Mucosa of descending colon (tissue), 3 donors: ENCODE measurements at regions not wholly inside any gene's neighbourhood (a gene's known extent, or its start where the extent isn't known, plus 50 kb on each side); places are given as distances from the start of the nearest gene placed in this dataset.
A peak's percentile ranks its signal among the peaks of the same experiment; 100 is the strongest.
"Not testable (repeated sequence)": the region's sequence is repeated elsewhere in the genome, so short reads cannot be mapped to it uniquely, and the experiment has no call there.

Experiments
- ATAC-seq: fragments of 200-7000 bp; cut with Tn5 transposase; one replicate; pipeline ENCODE4 v1.9.1; 2020; ENCODE audit warnings: mild to moderate bottlenecking, moderate library complexity
- DNase-seq, 3 donors: peaks; one replicate each; pipeline ENCODE4 v3.0.0-alpha.2; 2020
- H3K36me3 ChIP-seq: fragments of 200-600 bp; one replicate; pipeline ENCODE4 v1.8.0; 2021; ENCODE audit warnings: low read depth, mild to moderate bottlenecking
- H3K4me1 ChIP-seq: fragments of 200-600 bp; one replicate; pipeline ENCODE4 v1.8.0; 2021; ENCODE audit warnings: low read depth, mild to moderate bottlenecking
- H3K4me3 ChIP-seq: fragments of 200-600 bp; one replicate; pipeline ENCODE4 v1.8.0; 2021; ENCODE audit warnings: mild to moderate bottlenecking
- H3K9me3 ChIP-seq: fragments of 200-600 bp; one replicate; pipeline ENCODE4 v1.8.0; 2021; ENCODE audit warnings: mild to moderate bottlenecking
- intact Hi-C, 2 donors: fragments of 100-400 bp; cut with DNase I in 1 of 2; cut with micrococcal nuclease in 1 of 2; formaldehyde crosslinking; loops; one replicate each; pipeline versions ENCODE4 v1.11.0 to v1.11.1; 2022; cut with DNase I, micrococcal nuclease
- TF ChIP-seq, protein P1 (sequence below): fragments of 200-600 bp; IDR thresholded peaks from one replicate; pipeline ENCODE4 v1.8.0; 2022; ENCODE audit warnings: antibody characterized with exemption, mild to moderate bottlenecking
- donor health status: DM: no; HTN: no; CAD: no; lungs with moderate emphysema.
- donor health status: DM: no; HTN: no; CAD: no.
- donor health status: DM: no; HTN: yes; CAD: no.

DNA sequence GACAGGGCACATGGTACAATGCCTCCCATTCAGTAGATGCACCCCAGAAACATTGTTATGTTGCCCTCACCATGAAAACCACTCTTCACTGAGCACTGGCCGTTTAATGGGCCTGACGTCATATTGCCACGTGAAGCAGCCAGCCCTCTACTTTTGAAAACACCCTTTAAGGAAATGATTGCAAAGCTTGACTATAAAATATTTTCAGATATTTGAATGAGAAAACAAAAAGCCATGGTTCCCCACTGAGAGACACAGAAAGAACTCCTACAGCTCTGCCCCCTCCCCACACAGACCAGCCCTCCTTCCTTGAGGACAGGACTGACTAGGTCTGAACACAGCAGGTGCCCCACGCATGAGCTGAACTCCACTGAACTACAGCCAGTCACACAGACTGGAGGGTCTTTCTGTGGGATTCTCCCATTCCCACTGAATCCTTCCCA lies 349.1 kb downstream of the ANAPC1 start:
- peak; percentile 56 for ATAC-seq

DNA sequence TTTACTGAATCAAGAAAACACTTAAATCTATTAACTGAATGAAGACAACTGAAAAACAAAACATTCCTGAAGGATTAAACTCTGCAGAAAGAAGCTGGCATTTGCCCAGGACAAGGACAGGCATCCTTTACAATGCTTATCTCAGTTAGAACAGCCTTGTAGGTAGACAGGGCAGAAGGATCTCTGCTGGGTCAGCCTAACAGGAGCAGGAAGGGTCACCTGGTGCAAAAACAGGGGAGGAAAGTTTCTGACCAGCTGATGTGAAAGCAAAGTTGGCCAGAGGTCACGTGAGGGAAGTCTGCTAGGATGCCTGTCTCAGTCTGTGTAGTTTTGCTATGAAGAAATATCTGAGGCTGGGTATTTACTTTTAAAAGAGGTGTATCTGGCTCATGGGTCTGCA lies 348.6 kb downstream of the ANAPC1 start:
- Histone ChIP-seq H3K4me1 (peaks cover 6% of the 10 kb centered on the region), H3K36me3 (no peaks in the 10 kb centered on the region), H3K4me3 (no peak overlapping the region), H3K9me3 (no peaks in the 10 kb centered on the region)
- DNase-seq (peak in 1 of 3 donors; percentile 27), ATAC-seq (peak; percentile 10)
- TF ChIP-seq, protein P1, sequence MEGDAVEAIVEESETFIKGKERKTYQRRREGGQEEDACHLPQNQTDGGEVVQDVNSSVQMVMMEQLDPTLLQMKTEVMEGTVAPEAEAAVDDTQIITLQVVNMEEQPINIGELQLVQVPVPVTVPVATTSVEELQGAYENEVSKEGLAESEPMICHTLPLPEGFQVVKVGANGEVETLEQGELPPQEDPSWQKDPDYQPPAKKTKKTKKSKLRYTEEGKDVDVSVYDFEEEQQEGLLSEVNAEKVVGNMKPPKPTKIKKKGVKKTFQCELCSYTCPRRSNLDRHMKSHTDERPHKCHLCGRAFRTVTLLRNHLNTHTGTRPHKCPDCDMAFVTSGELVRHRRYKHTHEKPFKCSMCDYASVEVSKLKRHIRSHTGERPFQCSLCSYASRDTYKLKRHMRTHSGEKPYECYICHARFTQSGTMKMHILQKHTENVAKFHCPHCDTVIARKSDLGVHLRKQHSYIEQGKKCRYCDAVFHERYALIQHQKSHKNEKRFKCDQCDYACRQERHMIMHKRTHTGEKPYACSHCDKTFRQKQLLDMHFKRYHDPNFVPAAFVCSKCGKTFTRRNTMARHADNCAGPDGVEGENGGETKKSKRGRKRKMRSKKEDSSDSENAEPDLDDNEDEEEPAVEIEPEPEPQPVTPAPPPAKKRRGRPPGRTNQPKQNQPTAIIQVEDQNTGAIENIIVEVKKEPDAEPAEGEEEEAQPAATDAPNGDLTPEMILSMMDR: no peak
- intact Hi-C loops: no loop called here

More for the DNA sequence above, 349.1 kb downstream of the ANAPC1 start:
- no peaks in the 10 kb centered on the region for H3K36me3 ChIP-seq
- no peaks in the 10 kb centered on the region for H3K9me3 ChIP-seq
- peaks cover 6% of the 10 kb centered on the region for H3K4me1 ChIP-seq
- no peak overlapping the region for H3K4me3 ChIP-seq
- peak in 2 of 3 donors; percentile 36 to 54 for DNase-seq
- TF ChIP-seq, protein P1: no peak
- intact Hi-C loops: no loop called here

DNA sequence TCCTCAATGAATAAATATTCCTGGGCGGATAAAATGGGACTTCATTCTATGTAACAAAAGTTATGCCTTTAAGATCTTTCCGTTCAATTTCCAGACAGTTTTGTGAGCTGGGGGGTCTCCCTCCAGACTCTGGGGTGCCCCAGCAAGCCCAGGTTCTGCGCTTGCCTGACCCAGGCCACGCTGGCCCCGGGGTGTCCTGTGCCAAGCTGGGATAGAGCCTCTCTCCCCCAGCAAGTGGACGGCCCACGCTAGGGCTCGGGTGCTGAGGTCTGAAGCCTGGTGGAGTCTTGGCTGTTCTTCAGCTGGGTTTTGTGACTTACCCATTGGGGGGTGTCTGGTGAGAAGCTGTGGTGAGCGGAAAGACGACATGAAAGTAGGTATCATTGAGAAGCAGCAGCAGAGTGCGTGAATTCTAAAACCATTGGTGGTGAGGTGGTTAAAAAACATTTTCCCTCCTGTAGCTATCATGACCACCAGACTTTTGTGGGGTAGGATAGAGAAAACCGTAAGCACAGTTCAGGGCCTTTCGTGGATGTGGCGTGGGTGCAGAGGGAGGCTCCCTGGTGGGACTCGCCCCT lies 346.8 kb downstream of the ANAPC1 start:
- no peaks in the 10 kb centered on the region for H3K9me3 ChIP-seq
- no peak for ATAC-seq
- intact Hi-C loops: no loop called here
- TF ChIP-seq, protein P1: no peak
- H3K4me3 ChIP-seq: no peak overlapping the region
- H3K4me1 ChIP-seq: peaks cover 6% of the 10 kb centered on the region
- no peak for DNase-seq
- no peaks in the 10 kb centered on the region for H3K36me3 ChIP-seq

DNA sequence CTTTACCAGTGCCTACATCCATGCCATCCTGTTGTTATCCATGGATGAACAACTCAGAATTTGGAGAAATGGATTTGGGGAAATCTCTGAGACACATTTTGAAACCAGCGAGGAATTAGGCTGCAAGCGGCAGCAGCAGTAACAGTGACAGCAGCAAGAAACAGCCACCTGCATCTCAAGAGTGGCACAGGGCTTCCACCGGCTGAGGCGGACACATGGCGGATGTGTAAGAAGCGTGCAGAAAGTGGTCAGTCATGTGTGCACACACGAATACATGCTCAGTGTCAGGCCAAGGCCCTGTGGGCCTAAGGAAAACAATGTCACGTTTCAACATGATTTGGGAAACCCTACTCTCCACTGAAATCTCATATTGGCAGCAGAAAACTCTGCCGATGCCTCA lies 344.0 kb downstream of the ANAPC1 start:
- H3K4me1 ChIP-seq, H3K4me3 ChIP-seq, ATAC-seq, H3K36me3 ChIP-seq, intact Hi-C loops, DNase-seq, H3K9me3 ChIP-seq: not testable (repeated sequence)

DNA sequence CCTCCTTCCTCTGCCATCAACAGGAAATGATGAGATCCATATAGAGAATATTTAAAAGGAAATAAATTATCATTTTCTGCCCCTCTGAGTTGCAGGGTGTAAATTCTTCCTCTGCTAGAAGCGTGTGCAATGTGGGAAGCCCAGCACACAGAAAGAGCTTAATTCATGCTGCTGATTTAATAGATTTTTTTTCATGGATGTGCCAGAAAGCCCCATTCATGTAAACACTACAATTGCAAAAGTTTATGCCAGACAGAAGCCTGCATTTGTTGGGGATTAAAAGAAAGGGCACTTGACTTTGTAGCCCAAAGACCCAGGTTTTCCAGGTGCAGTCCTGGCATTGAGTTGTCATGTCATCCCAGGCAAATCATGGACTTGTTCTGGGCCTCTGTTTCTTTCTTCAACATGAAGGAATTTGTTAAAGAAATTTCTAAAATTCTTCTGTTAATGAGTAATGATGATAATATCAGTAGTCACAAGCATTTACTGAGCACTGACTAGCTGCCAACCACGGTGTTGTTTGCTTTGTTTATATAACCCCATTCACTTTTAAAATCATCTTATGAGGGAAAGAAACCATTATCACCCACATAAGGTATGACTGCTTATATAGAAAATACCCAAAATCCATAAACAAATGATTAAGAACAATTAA lies 341.7 kb downstream of the ANAPC1 start:
- ATAC-seq, DNase-seq, H3K4me3 ChIP-seq, H3K36me3 ChIP-seq, H3K9me3 ChIP-seq, intact Hi-C loops, H3K4me1 ChIP-seq: not testable (repeated sequence)

DNA sequence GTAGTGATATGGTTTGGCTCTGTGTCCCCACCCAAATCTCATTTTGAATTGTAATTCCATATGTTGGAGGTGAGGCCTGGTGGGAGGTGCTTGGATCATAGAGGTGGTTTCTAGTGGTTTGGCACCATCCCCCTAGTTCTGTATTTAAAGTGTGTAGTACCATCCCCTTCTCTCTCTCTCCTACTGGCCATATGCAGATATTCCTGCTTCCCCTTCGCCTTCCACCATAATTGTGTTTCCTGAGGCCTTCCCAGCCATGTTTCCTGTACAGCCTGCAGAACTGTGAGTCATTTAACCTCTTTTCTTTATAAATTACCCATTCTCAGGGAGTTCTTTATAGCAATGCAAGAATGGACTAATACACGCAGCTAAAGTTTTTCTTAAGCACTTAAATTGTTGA lies 340.0 kb downstream of the ANAPC1 start:
- ATAC-seq, H3K9me3 ChIP-seq, H3K4me3 ChIP-seq, H3K4me1 ChIP-seq, intact Hi-C loops, H3K36me3 ChIP-seq, DNase-seq: not testable (repeated sequence)

DNA sequence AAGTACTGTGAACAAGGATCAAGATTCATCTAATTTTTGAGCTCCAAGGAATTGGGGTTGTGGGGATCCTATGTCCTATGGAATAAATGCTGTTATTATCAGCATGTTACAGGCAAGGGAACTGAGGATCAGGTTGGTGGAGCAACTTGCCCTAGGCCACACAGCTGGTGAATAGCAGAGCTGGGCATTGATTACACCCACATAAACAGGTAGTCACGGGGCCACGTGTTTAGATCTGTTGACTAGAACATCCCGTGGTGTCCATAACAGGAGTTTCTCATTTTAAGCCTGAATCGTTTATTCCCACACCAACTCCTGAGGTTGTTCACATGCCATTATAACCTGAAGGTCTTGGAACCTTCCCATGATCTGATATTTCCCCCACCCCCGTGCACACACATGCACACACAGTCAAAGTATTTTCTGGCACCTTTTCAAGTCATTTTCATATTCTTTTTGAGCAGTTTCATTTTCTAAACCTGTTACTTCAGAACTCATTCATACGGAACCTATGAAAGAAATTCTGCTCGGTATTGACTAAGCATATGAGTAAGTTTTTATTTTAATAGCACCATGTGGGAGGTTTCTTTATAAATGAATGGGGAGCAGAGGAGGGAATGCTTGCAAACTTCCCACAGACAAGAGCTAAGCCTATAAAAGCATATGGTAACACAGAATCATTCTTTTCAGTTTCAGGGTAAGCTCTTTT lies 338.1 kb downstream of the ANAPC1 start:
- intact Hi-C loops, H3K9me3 ChIP-seq, ATAC-seq, DNase-seq, H3K4me1 ChIP-seq, H3K4me3 ChIP-seq, H3K36me3 ChIP-seq: not testable (repeated sequence)

DNA sequence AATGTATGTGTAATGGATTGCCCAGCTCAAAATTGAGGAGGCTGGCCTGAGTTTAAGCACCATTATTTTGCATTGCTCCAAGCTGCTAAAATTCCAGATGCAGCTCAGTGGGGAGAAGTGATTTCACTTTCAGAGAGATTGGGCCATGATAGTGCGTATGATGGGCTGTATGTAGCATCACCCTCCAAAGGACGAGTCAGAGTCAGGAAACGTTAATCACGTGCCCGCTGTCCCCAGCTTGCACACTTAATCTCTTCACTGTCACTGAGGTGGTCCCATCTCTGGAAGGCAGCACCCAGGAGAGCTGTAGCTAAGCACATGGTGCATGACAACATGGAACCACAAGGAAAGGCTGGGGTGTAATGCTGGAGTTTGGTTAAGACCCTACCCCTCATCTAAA lies 337.4 kb downstream of the ANAPC1 start:
- H3K36me3 ChIP-seq, H3K4me3 ChIP-seq, DNase-seq, H3K9me3 ChIP-seq, ATAC-seq, H3K4me1 ChIP-seq, intact Hi-C loops: not testable (repeated sequence)

DNA sequence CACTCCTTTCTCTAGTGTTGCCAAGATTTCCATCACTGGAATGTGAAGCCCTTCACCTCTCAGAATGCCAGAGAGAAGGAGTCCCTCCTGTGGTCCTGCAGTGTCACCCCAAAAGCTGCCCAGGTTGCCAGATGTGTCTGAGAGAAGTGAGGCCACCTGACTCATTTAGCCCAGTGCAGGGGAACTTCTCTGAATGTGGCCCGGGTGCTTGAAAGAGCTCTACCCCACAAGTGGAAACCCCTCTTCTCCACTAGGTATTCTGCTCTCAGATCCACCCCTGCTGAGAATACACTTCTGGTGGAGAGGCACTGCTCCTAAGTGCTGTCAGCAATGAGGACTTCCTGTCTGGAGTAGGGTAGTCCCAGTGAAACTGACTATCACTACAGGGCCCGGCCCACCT lies 334.8 kb downstream of the ANAPC1 start:
- H3K9me3 ChIP-seq, H3K4me3 ChIP-seq, ATAC-seq, H3K4me1 ChIP-seq, H3K36me3 ChIP-seq, intact Hi-C loops, DNase-seq: not testable (repeated sequence)

DNA sequence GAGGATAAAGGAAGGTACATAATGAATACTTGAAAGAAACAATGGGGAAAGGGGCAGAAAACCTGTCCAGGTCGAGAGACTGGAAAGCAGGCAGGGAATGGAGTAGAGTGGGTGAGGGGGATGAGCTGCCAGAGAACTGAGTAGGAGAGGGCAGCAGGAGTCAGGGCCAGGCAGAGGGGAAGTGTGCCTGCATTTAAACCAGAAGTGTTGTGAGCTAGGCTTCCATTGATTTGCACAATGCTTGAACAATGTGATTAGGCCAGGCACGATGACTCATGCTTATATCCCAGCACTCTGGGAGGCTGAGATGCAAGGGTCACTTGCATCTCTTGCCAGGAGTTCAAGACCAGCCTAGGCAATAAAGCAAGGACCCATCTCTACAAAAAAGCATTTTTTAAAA lies 332.6 kb downstream of the ANAPC1 start:
- DNase-seq, H3K4me1 ChIP-seq, H3K9me3 ChIP-seq, H3K36me3 ChIP-seq, intact Hi-C loops, H3K4me3 ChIP-seq: not testable (repeated sequence)
- peak; percentile 28 for ATAC-seq

DNA sequence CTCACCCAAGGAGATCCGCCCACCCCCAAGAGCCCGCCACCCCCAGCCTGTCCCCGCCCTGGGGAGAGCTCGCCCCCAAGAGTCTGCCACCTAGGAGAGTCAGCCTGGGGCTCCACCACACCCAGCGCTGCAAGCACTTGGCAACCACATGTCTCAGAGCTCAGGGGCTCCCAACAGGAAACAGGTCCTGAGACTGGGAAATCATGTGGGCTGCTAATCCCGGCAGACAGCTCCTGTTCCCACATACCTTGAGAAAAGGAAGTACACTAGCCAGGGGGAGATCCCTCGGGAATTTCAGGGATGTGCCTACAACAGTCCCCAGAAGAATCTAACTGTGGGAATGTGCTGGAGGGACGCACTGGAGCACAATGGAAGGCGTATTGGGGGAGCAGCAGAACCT lies 331.4 kb downstream of the ANAPC1 start:
- intact Hi-C loops, DNase-seq, H3K9me3 ChIP-seq, H3K36me3 ChIP-seq, H3K4me1 ChIP-seq, H3K4me3 ChIP-seq, ATAC-seq: not testable (repeated sequence)
